Transverse colon (tissue), 4 donors: ENCODE measurements at regions not wholly inside any gene's neighbourhood (a gene's known extent, or its start where the extent isn't known, plus 50 kb on each side); places are given as distances from the start of the nearest gene placed in this dataset.

Experiments used
- DNase-seq: peaks from one replicate; pipeline ENCODE4 v3.0.0-alpha.2; 2019
- H3K27ac ChIP-seq, 4 donors: fragments of 200-600 bp; sonication (generic); 2 replicates each; pipeline ENCODE4 v1.5.1; 2016 to 2018; ENCODE audit warnings: inconsistent platforms in 4 of 4
- H3K27me3 ChIP-seq: fragments of 200-600 bp; sonication (generic); 2 replicates; pipeline ENCODE4 v1.5.1; 2017; ENCODE audit warnings: inconsistent platforms
- H3K36me3 ChIP-seq, 4 donors: fragments of 200-600 bp; sonication (generic); 2 replicates each; pipeline ENCODE4 v1.5.1; 2017 to 2019; ENCODE audit warnings: inconsistent platforms in 4 of 4
- H3K4me1 ChIP-seq, 4 donors: fragments of 200-600 bp; sonication (generic); 2 replicates each; pipeline ENCODE4 v1.5.1; 2017 to 2020; ENCODE audit warnings: inconsistent platforms in 4 of 4
- H3K4me3 ChIP-seq, 4 donors: fragments of 200-600 bp; sonication (generic); 1 replicate in 1 of 4; 2 replicates in 3 of 4; pipeline versions ENCODE4 v1.5.1 to v1.6.1; 2017 to 2019; ENCODE audit warnings: inconsistent platforms in 4 of 4
- H3K9me3 ChIP-seq, 2 donors: fragments of 200-600 bp; sonication (generic); 2 replicates each; pipeline ENCODE4 v1.5.1; 2017 to 2019; ENCODE audit warnings: inconsistent platforms in 2 of 2
- CTCF ChIP-seq, 5 experiments: fragments of 200-600 bp in 3 of 5; fragments of 450-650 bp in 2 of 5; sonication (generic) in 3 of 5; IDR thresholded peaks; 1 replicate in 2 of 5; 2 replicates in 3 of 5; pipeline ENCODE4 v1.5.1; 2016 to 2017; ENCODE audit warnings: antibody characterized with exemption in 5 of 5, inconsistent platforms in 3 of 5, mild to moderate bottlenecking in 2 of 5, moderate library complexity in 1 of 5
- EP300 ChIP-seq: sonication (generic); formaldehyde crosslinking; IDR thresholded peaks from one replicate; pipeline ENCODE4 v1.6.1; 2017; ENCODE audit warnings: antibody characterized with exemption, low read depth
- POLR2A ChIP-seq: fragments of 450-650 bp; IDR thresholded peaks from one replicate; pipeline ENCODE4 v1.6.1; 2016; ENCODE audit warnings: antibody characterized with exemption, mild to moderate bottlenecking, moderate library complexity
- POLR2AphosphoS5 ChIP-seq, 3 donors: sonication (generic); formaldehyde crosslinking; IDR thresholded peaks; one replicate each; pipeline ENCODE4 v1.6.1; 2016; ENCODE audit warnings: antibody characterized with exemption in 3 of 3
- WGBS, 2 donors: methylation state at CpG; one replicate each; pipeline ENCODE4 v1.1.5; 2018; ENCODE audit warnings: low coverage in 1 of 2; 5-methylcytosine and 5-hydroxymethylcytosine counted together
- in situ Hi-C, 4 donors: fragments of 200-750 bp; cut with MboI; loops; one replicate each; pipeline versions ENCODE4 v1.15.0 to v1.15.1; 2017; ENCODE audit warnings: low sequenced_read_pairs in 3 of 4, low pct_ligation_motif_present in 1 of 4, low pct_unique_long_range_greater_than_20kb in 1 of 4
- intact Hi-C: fragments of 100-400 bp; cut with DNase I; formaldehyde crosslinking; loops from one replicate; pipeline ENCODE4 v1.15.1; 2023; ENCODE audit warnings: low total_unique reads

DNA sequence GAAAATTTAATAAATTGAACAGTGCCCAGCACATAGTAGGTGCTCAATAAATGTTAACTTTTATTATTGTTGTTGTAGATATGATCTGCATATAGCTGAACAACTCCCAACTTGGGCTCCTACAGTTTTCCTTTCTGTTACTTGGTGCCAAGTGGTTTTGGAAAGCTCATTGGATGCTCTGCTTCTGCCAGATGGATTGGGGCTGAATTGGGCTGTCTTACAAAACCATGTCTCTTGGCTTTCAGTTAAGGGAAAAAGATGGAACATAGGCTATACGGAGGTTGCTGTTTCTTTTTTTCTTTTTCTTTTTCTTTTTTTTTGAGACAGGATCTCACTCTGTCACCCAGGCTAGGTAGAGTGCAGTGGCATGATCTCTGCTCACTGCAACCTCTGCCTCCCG is 140.7 kb upstream of the PWP1 start:
- TF ChIP-seq POLR2A (no peak), POLR2AphosphoS5 (IDR thresholded peaks at IDR 0.05) (no peak)
- intact Hi-C loops (no loop called here), in situ Hi-C loops (no loop called here)
- Histone ChIP-seq H3K4me1 (no peaks in the 10 kb centered on the region), H3K27me3 (no peaks in the 10 kb centered on the region), H3K36me3 (no peaks in the 10 kb centered on the region), H3K9me3 (no peaks in the 10 kb centered on the region), H3K4me3 (no peak overlapping the region), H3K27ac (no peak overlapping the region)
- no peak for DNase-seq
- 79 to 83% methylated on average over 2 of the region's 2 CpGs for WGBS, 2 donors

DNA sequence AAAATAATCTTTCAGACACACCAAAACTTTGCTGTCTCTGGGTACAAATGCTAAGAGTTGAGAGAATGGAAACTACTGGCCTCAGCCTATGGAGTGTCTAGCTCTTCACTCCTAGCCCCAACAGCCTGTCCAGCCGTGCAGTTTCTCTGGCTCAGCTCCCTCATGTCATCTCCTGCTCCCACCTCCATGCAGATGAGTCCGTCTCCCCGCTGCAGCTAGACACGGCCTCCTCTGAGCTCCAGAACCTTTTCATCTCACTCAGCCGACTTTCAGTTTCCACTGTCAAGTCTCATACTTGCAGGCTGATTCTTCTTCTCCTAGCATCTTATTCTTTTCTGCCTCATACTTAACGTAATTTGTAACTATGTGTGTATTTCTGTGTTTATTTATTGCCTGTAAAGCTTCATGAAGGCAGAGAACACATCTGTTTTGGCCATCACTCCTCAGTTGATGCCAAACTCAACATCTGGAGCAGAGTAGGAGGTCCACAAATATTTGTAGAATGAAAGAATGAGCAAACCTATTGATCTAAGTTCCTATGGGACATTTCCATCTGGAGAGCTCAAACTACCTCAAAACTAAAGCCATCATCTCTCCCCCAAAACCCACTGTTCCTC is 139.8 kb upstream of the PWP1 start:
- intact Hi-C loops (no loop called here), in situ Hi-C loops (no loop called here)
- Histone ChIP-seq H3K4me3 (no peak overlapping the region), H3K4me1 (no peaks in the 10 kb centered on the region), H3K9me3 (no peaks in the 10 kb centered on the region), H3K36me3 (no peaks in the 10 kb centered on the region), H3K27me3 (no peaks in the 10 kb centered on the region), H3K27ac (no peak overlapping the region)
- 70 to 75% methylated on average over 6 of the region's 6 CpGs for WGBS, 2 donors
- DNase-seq = no peak
- TF ChIP-seq POLR2A = no peak
- TF ChIP-seq CTCF (IDR thresholded peaks at IDR 0.05) = no peak
- TF ChIP-seq POLR2AphosphoS5 (IDR thresholded peaks at IDR 0.05) = no peak
- no peak for TF ChIP-seq EP300

DNA sequence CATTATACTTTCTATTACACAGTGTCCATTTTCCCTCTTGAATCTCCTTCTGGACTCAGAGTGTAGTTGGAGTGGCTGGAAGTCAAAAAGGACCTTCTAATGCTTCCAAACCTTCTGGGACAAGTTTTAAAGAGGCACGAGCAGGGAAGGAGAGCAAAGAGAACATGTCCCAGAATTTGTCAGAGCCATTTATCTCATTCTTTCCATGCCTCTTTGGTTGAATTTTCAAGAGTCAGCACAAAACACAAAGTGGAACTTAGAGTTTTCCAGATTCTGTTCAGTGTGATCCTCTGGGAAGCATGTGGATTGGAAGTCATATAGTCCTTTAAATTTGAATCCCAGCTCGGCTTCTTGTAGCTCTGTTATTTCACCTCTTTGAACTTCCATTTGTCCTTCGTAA is 138.2 kb upstream of the PWP1 start:
- no peaks in the 10 kb centered on the region for H3K27me3 ChIP-seq
- no peaks in the 10 kb centered on the region for H3K9me3 ChIP-seq
- H3K4me1 ChIP-seq = no peaks in the 10 kb centered on the region
- intact Hi-C loops = no loop called here
- WGBS, 2 donors = 43 to 92% methylated on average over 1 to 3 of the region's 3 CpGs
- no peak for DNase-seq
- TF ChIP-seq POLR2A (no peak), CTCF (IDR thresholded peaks at IDR 0.05) (no peak), POLR2AphosphoS5 (IDR thresholded peaks at IDR 0.05) (no peak), EP300 (no peak)
- H3K4me3 ChIP-seq = no peak overlapping the region
- in situ Hi-C loops = no loop called here
- H3K36me3 ChIP-seq = no peaks in the 10 kb centered on the region
- H3K27ac ChIP-seq = no peak overlapping the region

GRCh38 chr12:107549651-107550480 is 135.7 kb upstream of the PWP1 start:
- 66 to 87% methylated on average over 3 to 4 of the region's 4 CpGs for WGBS, 2 donors
- DNase-seq = peak; percentile 42

More at GRCh38 chr12:107549651-107550480, 135.7 kb upstream of the PWP1 start:
- Histone ChIP-seq H3K9me3 (no peaks in the 10 kb centered on the region), H3K27ac (no peak overlapping the region), H3K4me1 (no peaks in the 10 kb centered on the region), H3K4me3 (no peak overlapping the region), H3K27me3 (no peaks in the 10 kb centered on the region), H3K36me3 (no peaks in the 10 kb centered on the region)
- intact Hi-C loops (no loop called here), in situ Hi-C loops (no loop called here)
- TF ChIP-seq EP300 (no peak), CTCF (IDR thresholded peaks at IDR 0.05) (no peak)
